GM12875 (cell line): ENCODE measurements at regions not wholly inside any gene's neighbourhood (a gene's known extent, or its start where the extent isn't known, plus 50 kb on each side); places are given as distances from the start of the nearest gene placed in this dataset.

Experiments used
- H3K4me3 ChIP-seq: one replicate; pipeline ENCODE4 v1.5.1; 2011; ENCODE audit warnings: low read depth, low read length, control low read depth
- CTCF ChIP-seq: IDR thresholded peaks from 2 replicates; pipeline ENCODE4 v1.5.1; 2011; ENCODE audit warnings: low read depth, mild to moderate bottlenecking, control low read depth, inconsistent platforms, low read length, moderate library complexity, borderline replicate concordance; ENCODE audit not compliant: insufficient read depth

GRCh38 chr22:26931471-26931870 lies 274.1 kb downstream of the MIAT start:
- TF ChIP-seq CTCF = no peak
- no peak overlapping the region for H3K4me3 ChIP-seq

GRCh38 chr22:26933105-26933590 lies 275.8 kb downstream of the MIAT start:
- no peak for TF ChIP-seq CTCF

GRCh38 chr22:26937213-26937612 lies 279.8 kb downstream of the MIAT start:
- no peak overlapping the region for H3K4me3 ChIP-seq
- 0 out of 2 replicates have a peak, but pooled peaks have one; percentile 4 for TF ChIP-seq CTCF

More at GRCh38 chr22:26933105-26933590, 275.8 kb downstream of the MIAT start:
- no peak overlapping the region for H3K4me3 ChIP-seq

- no peak for TF ChIP-seq CTCF
- no peak overlapping the region for H3K4me3 ChIP-seq
Measured at GRCh38 chr22:26939466-26939865, 282.1 kb downstream of the MIAT start.

- no peak for TF ChIP-seq CTCF
Measured at GRCh38 chr22:26941896-26942636, 284.7 kb downstream of the MIAT start.

GRCh38 chr22:26942637-26942957 lies 285.2 kb downstream of the MIAT start:
- no peak for TF ChIP-seq CTCF
- H3K4me3 ChIP-seq = no peak overlapping the region

More at GRCh38 chr22:26941896-26942636, 284.7 kb downstream of the MIAT start:
- H3K4me3 ChIP-seq = no peak overlapping the region

GRCh38 chr22:26945565-26945964 lies 288.2 kb downstream of the MIAT start:
- no peak overlapping the region for H3K4me3 ChIP-seq
- no peak for TF ChIP-seq CTCF
